Caco-2 (cell line): ENCODE measurements at regions not wholly inside any gene's neighbourhood (a gene's known extent, or its start where the extent isn't known, plus 50 kb on each side); places are given as distances from the start of the nearest gene placed in this dataset.

Experiments used
- BruUV-seq: library from RNA; stranded (reverse); fragments of 400-500 nt; replicated peaks from 2 replicates; lab custom pipeline; 2021; lab: Mats Ljungman, UMichigan
- CTCF ChIA-PET: fragments of 300-600 bp; sonication (Branson Sonifier 250); formaldehyde crosslinking; loops from one replicate; lab custom pipeline; 2022; ENCODE audit warnings: antibody characterized with exemption; lab: Charles Lee
- POLR2A ChIA-PET: fragments of 300-600 bp; sonication (Branson Sonifier 250); formaldehyde crosslinking; loops from one replicate; lab custom pipeline; 2022; ENCODE audit warnings: antibody characterized with exemption; lab: Charles Lee
- DNase-seq, 2 experiments: peaks; one replicate each; pipeline versions ENCODE4 v3.0.0 to v3.0.0-alpha.2; 2020 to 2022
- H3K27me3 ChIP-seq: replicated peaks from 2 replicates; pipeline ENCODE4 v1.6.0; 2011; ENCODE audit warnings: low read length; ENCODE audit not compliant: control insufficient read depth, insufficient read depth
- H3K36me3 ChIP-seq: 2 replicates; pipeline ENCODE4 v1.5.1; 2011; ENCODE audit warnings: low read length; ENCODE audit not compliant: control insufficient read depth, insufficient read depth
- H3K4me1 ChIP-seq: fragments of 250-450 bp; sonication (Bioruptor Pico); 2 replicates; pipeline ENCODE4 v1.5.1; 2020; ENCODE audit warnings: mild to moderate bottlenecking
- H3K4me3 ChIP-seq: 2 replicates; pipeline ENCODE4 v1.5.1; 2011; ENCODE audit warnings: low read depth, mild to moderate bottlenecking, control low read depth, low read length
- H3K9me3 ChIP-seq: fragments of 250-450 bp; sonication (Bioruptor Pico); 2 replicates; pipeline ENCODE4 v1.5.1; 2020; ENCODE audit warnings: mild to moderate bottlenecking, moderate library complexity
- H3K27ac Mint-ChIP-seq: one replicate; pipeline ENCODE4 v1.8.0; 2022; ENCODE audit warnings: mixed read lengths; ENCODE audit not compliant: unreplicated experiment
- H3K27me3 Mint-ChIP-seq: one replicate; pipeline ENCODE4 v1.8.0; 2022; ENCODE audit warnings: mixed read lengths; ENCODE audit not compliant: insufficient read depth, unreplicated experiment
- H3K36me3 Mint-ChIP-seq: one replicate; pipeline ENCODE4 v1.8.0; 2022; ENCODE audit warnings: mild to moderate bottlenecking, mixed read lengths; ENCODE audit not compliant: insufficient read depth, unreplicated experiment
- H3K4me1 Mint-ChIP-seq: one replicate; pipeline ENCODE4 v1.8.0; 2022; ENCODE audit warnings: low read depth, mixed read lengths; ENCODE audit not compliant: unreplicated experiment
- H3K4me3 Mint-ChIP-seq: one replicate; pipeline ENCODE4 v1.8.0; 2022; ENCODE audit warnings: mild to moderate bottlenecking, moderate library complexity, mixed read lengths; ENCODE audit not compliant: unreplicated experiment
- H3K9me3 Mint-ChIP-seq: one replicate; pipeline ENCODE4 v1.8.0; 2022; ENCODE audit warnings: mixed read lengths; ENCODE audit not compliant: unreplicated experiment
- intact Hi-C: fragments of 100-400 bp; cut with micrococcal nuclease; formaldehyde crosslinking; loops from one replicate; pipeline ENCODE4 v1.10.0; 2022; ENCODE audit not compliant: unreplicated experiment
- TF ChIP-seq, protein P1 (sequence below), 2 experiments: fragments of 200-600 bp in 1 of 2; IDR thresholded peaks; 1 replicate in 1 of 2; 2 replicates in 1 of 2; pipeline versions ENCODE4 v1.5.1 to v1.8.0; 2011 to 2022; ENCODE audit warnings: antibody characterized with exemption in 1 of 2, control low read depth in 1 of 2, inconsistent platforms in 1 of 2, low read depth in 1 of 2, low read length in 1 of 2, mild to moderate bottlenecking in 1 of 2, moderate library complexity in 1 of 2; ENCODE audit not compliant: insufficient read depth in 1 of 2, severe bottlenecking in 1 of 2, unreplicated experiment in 1 of 2

DNA sequence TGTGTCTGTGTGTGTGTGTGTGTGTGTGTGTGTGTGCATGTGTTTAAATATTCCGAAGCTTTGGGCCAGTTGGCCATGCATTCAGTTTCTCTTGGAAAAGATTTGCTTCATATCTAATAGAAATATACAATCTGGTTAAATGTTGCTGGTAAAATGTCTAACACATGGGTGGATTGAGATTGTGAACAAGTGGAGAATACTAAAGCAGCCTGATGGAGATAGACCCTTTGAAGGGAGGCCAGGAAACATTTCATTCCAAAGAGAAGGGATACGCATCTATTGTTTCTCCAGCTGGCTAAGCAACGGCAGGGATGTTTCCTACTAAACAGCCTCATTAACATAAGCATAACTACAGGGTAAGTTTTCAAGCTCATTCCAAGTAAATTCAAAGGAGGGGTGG, 257.5 kb upstream of the PTBP2 start:
- H3K36me3 ChIP-seq: no peaks in the 10 kb centered on the region
- H3K27ac Mint-ChIP-seq: no peak overlapping the region
- no peaks in the 10 kb centered on the region for H3K27me3 Mint-ChIP-seq
- BruUV-seq: no TSS peak
- no peaks in the 10 kb centered on the region for H3K9me3 ChIP-seq
- ChIA-PET CTCF (no interaction called here), POLR2A (no interaction called here)
- H3K27me3 ChIP-seq: no peaks in the 10 kb centered on the region
- no peaks in the 10 kb centered on the region for H3K9me3 Mint-ChIP-seq
- intact Hi-C loops: no loop called here
- no peaks in the 10 kb centered on the region for H3K36me3 Mint-ChIP-seq
- H3K4me3 ChIP-seq: no peak overlapping the region
- no peaks in the 10 kb centered on the region for H3K4me1 ChIP-seq
- TF ChIP-seq, protein P1, sequence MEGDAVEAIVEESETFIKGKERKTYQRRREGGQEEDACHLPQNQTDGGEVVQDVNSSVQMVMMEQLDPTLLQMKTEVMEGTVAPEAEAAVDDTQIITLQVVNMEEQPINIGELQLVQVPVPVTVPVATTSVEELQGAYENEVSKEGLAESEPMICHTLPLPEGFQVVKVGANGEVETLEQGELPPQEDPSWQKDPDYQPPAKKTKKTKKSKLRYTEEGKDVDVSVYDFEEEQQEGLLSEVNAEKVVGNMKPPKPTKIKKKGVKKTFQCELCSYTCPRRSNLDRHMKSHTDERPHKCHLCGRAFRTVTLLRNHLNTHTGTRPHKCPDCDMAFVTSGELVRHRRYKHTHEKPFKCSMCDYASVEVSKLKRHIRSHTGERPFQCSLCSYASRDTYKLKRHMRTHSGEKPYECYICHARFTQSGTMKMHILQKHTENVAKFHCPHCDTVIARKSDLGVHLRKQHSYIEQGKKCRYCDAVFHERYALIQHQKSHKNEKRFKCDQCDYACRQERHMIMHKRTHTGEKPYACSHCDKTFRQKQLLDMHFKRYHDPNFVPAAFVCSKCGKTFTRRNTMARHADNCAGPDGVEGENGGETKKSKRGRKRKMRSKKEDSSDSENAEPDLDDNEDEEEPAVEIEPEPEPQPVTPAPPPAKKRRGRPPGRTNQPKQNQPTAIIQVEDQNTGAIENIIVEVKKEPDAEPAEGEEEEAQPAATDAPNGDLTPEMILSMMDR (IDR thresholded peaks at IDR 0.05; ENCODE audit: insufficient read depth in 1 of 2, low read depth in 1 of 2, low read length in 1 of 2, severe bottlenecking in 1 of 2, unreplicated experiment in 1 of 2): no peak
- H3K4me3 Mint-ChIP-seq: no peak overlapping the region
- no peaks in the 10 kb centered on the region for H3K4me1 Mint-ChIP-seq
- DNase-seq: no peak

DNA sequence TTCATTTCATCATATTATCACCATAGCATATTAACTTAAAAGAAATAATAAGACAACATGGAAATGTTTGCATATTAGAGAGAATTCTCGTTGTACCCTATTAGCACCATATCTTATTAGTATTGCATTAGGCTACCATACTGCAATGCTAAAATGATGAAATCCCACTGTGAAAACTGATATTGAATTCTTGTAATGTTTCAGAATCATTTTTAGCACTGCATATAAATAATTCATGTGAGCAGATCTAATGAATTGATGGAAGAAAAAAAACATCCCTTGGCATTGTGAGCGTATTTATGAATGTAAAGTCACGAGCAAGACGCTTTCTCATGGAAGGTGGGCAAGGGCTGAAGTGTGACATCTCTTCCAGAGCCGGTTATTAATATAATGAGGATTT, 257.1 kb upstream of the PTBP2 start:
- H3K36me3 Mint-ChIP-seq: no peaks in the 10 kb centered on the region
- POLR2A ChIA-PET: no interaction called here
- no peaks in the 10 kb centered on the region for H3K4me1 Mint-ChIP-seq
- DNase-seq: no peak
- CTCF ChIA-PET: no interaction called here
- H3K27ac Mint-ChIP-seq: no peak overlapping the region
- no peak overlapping the region for H3K4me3 Mint-ChIP-seq
- no peaks in the 10 kb centered on the region for H3K27me3 Mint-ChIP-seq
- no peaks in the 10 kb centered on the region for H3K9me3 ChIP-seq
- H3K4me1 ChIP-seq: no peaks in the 10 kb centered on the region
- no peak overlapping the region for H3K4me3 ChIP-seq
- TF ChIP-seq, protein P1 (IDR thresholded peaks at IDR 0.05; ENCODE audit: insufficient read depth in 1 of 2, low read depth in 1 of 2, low read length in 1 of 2, severe bottlenecking in 1 of 2, unreplicated experiment in 1 of 2): no peak
- H3K27me3 ChIP-seq: no peaks in the 10 kb centered on the region
- intact Hi-C loops: no loop called here
- no peaks in the 10 kb centered on the region for H3K9me3 Mint-ChIP-seq
- H3K36me3 ChIP-seq: no peaks in the 10 kb centered on the region
- BruUV-seq: no TSS peak

DNA sequence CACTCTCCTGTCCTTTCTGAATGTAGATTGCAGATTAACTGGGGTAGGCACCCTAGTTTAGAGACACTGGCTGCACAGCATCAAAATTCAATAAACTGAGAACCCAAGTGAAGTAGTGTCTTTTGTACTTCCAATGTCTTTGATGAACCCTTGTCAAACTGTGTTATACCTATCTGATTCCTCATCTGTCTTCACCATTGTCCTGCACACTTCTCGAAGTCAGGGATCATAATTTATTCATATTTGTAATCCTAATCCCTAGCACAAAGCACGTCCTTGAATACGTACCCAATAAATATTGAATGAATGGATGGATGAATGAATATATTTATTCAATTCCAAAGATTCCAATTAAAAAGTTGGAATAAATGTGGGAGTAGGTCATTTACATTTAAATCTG, 256.6 kb upstream of the PTBP2 start:
- no peak for DNase-seq
- Mint-ChIP-seq H3K27ac (no peak overlapping the region), H3K9me3 (no peaks in the 10 kb centered on the region), H3K27me3 (no peaks in the 10 kb centered on the region), H3K4me3 (no peak overlapping the region), H3K36me3 (no peaks in the 10 kb centered on the region), H3K4me1 (no peaks in the 10 kb centered on the region)
- POLR2A ChIA-PET: no interaction called here
- Histone ChIP-seq H3K9me3 (no peaks in the 10 kb centered on the region), H3K36me3 (no peaks in the 10 kb centered on the region), H3K4me3 (no peak overlapping the region), H3K27me3 (no peaks in the 10 kb centered on the region), H3K4me1 (no peaks in the 10 kb centered on the region)
- BruUV-seq: no TSS peak
- CTCF ChIA-PET: no interaction called here
- intact Hi-C loops: no loop called here
- TF ChIP-seq, protein P1 (IDR thresholded peaks at IDR 0.05; ENCODE audit: insufficient read depth in 1 of 2, low read depth in 1 of 2, low read length in 1 of 2, severe bottlenecking in 1 of 2, unreplicated experiment in 1 of 2): no peak
